ENCODE measurements at regions not wholly inside any gene's neighbourhood (a gene's known extent, or its start where the extent isn't known, plus 50 kb on each side); places are given as distances from the start of the nearest gene placed in this dataset.
"Not testable (repeated sequence)": the region's sequence is repeated elsewhere in the genome, so short reads cannot be mapped to it uniquely, and the experiment has no call there.

- H3K4me3 ChIP-seq (ENCODE audit: low read depth, low read length) = no peak overlapping the region
- no peak for TF ChIP-seq CTCF (IDR thresholded peaks at IDR 0.05; ENCODE audit: insufficient read depth, low read depth, low read length, missing control alignments)
- DNase-seq (ENCODE audit: low read depth) = no peak
These were observed 501.7 kb upstream of the ARPP21 start for GRCh38 chr3:35137612-35138011.

- no peak for DNase-seq (ENCODE audit: low read depth)
- no peak overlapping the region for H3K4me3 ChIP-seq (ENCODE audit: low read depth, low read length)
- TF ChIP-seq CTCF (IDR thresholded peaks at IDR 0.05; ENCODE audit: insufficient read depth, low read depth, low read length, missing control alignments) = no peak
These were observed 497.9 kb upstream of the ARPP21 start for GRCh38 chr3:35141406-35141805.

GRCh38 chr3:35144011-35144410 lies 495.3 kb upstream of the ARPP21 start:
- DNase-seq (ENCODE audit: low read depth) = no peak
- H3K4me3 ChIP-seq (ENCODE audit: low read depth, low read length) = no peak overlapping the region
- no peak for TF ChIP-seq CTCF (IDR thresholded peaks at IDR 0.05; ENCODE audit: insufficient read depth, low read depth, low read length, missing control alignments)

GRCh38 chr3:35146256-35147035 lies 492.9 kb upstream of the ARPP21 start:
- not testable (repeated sequence) for DNase-seq (ENCODE audit: low read depth); H3K4me3 ChIP-seq (ENCODE audit: low read depth, low read length)

GRCh38 chr3:35183927-35184675 lies 455.2 kb upstream of the ARPP21 start:
- no peak for DNase-seq (ENCODE audit: low read depth)
- no peak for TF ChIP-seq CTCF (IDR thresholded peaks at IDR 0.05; ENCODE audit: insufficient read depth, low read depth, low read length, missing control alignments)
- H3K4me3 ChIP-seq (ENCODE audit: low read depth, low read length) = no peak overlapping the region

GRCh38 chr3:35184775-35185174 lies 454.6 kb upstream of the ARPP21 start:
- TF ChIP-seq CTCF (IDR thresholded peaks at IDR 0.05; ENCODE audit: insufficient read depth, low read depth, low read length, missing control alignments) = no peak
- no peak for DNase-seq (ENCODE audit: low read depth)
- H3K4me3 ChIP-seq (ENCODE audit: low read depth, low read length) = no peak overlapping the region

- H3K4me3 ChIP-seq (ENCODE audit: low read depth, low read length) = no peak overlapping the region
- TF ChIP-seq CTCF (IDR thresholded peaks at IDR 0.05; ENCODE audit: insufficient read depth, low read depth, low read length, missing control alignments) = no peak
- DNase-seq (ENCODE audit: low read depth) = no peak
These were observed 451.4 kb upstream of the ARPP21 start for GRCh38 chr3:35187908-35188307.
